Gastrocnemius medialis (tissue), 4 donors: ENCODE measurements at regions not wholly inside any gene's neighbourhood (a gene's known extent, or its start where the extent isn't known, plus 50 kb on each side); places are given as distances from the start of the nearest gene placed in this dataset.

Source experiments
- ATAC-seq, 2 donors: fragments of 150-250 bp; one replicate each; pipeline ENCODE4 v1.9.1; 2016
- DNase-seq, 2 donors: peaks; one replicate each; pipeline ENCODE4 v3.0.0-alpha.2; 2019
- H3K27ac ChIP-seq, 4 donors: fragments of 200-600 bp; sonication (generic); 1 replicate in 1 of 4; 2 replicates in 3 of 4; pipeline ENCODE4 v1.5.1; 2016 to 2018; ENCODE audit warnings: mild to moderate bottlenecking in 2 of 4, moderate library complexity in 1 of 4
- H3K27me3 ChIP-seq, 3 donors: fragments of 200-600 bp; sonication (generic) in 2 of 3; 1 replicate in 1 of 3; 2 replicates in 2 of 3; pipeline versions ENCODE4 v1.5.1 to v1.6.0; 2016 to 2019; ENCODE audit warnings: mild to moderate bottlenecking in 1 of 3, moderate library complexity in 1 of 3
- H3K36me3 ChIP-seq, 2 donors: fragments of 200-600 bp; sonication (generic) in 1 of 2; one replicate each; pipeline ENCODE4 v1.5.1; 2017 to 2018
- H3K4me1 ChIP-seq, 2 donors: fragments of 200-600 bp; sonication (generic) in 1 of 2; one replicate each; pipeline ENCODE4 v1.5.1; 2016 to 2017; ENCODE audit warnings: mild to moderate bottlenecking in 2 of 2
- H3K4me3 ChIP-seq, 4 donors: fragments of 200-600 bp; sonication (generic) in 3 of 4; 1 replicate in 1 of 4; 2 replicates in 3 of 4; pipeline ENCODE4 v1.5.1; 2016 to 2019; ENCODE audit warnings: mild to moderate bottlenecking in 2 of 4
- H3K9me3 ChIP-seq, 3 donors: fragments of 200-600 bp; sonication (generic) in 2 of 3; 1 replicate in 1 of 3; 2 replicates in 2 of 3; pipeline ENCODE4 v1.5.1; 2016 to 2019
- CTCF ChIP-seq, 5 experiments: fragments of 450-650 bp in 3 of 5; fragments of 200-600 bp in 2 of 5; sonication (generic) in 2 of 5; IDR thresholded peaks in 4 of 5; conservative IDR thresholded peaks in 1 of 5; 1 replicate in 4 of 5; 2 replicates in 1 of 5; pipeline ENCODE4 v1.5.1; 2016 to 2019; ENCODE audit warnings: antibody characterized with exemption in 5 of 5, mild to moderate bottlenecking in 3 of 5, moderate library complexity in 3 of 5
- POLR2A ChIP-seq, 2 donors: fragments of 450-650 bp; IDR thresholded peaks; one replicate each; pipeline ENCODE4 v1.6.1; 2017; ENCODE audit warnings: antibody characterized with exemption in 2 of 2, mild to moderate bottlenecking in 2 of 2, moderate library complexity in 2 of 2
- in situ Hi-C, 4 donors: fragments of 200-750 bp; cut with MboI; loops; one replicate each; pipeline versions ENCODE4 v1.15.0 to v1.8.0; 2017; ENCODE audit warnings: low sequenced_read_pairs in 4 of 4
- intact Hi-C: fragments of 100-400 bp; cut with DNase I; formaldehyde crosslinking; loops from one replicate; pipeline ENCODE4 v1.15.1; 2023; ENCODE audit warnings: low total_unique reads

GRCh38 chr2:12089496-12089895 lies 343.1 kb downstream of the LPIN1 start:
- Histone ChIP-seq H3K9me3 (no peaks in the 10 kb centered on the region), H3K4me1 (no peaks in the 10 kb centered on the region), H3K36me3 (no peaks in the 10 kb centered on the region), H3K4me3 (no peak overlapping the region), H3K27ac (no peak overlapping the region), H3K27me3 (no peaks in the 10 kb centered on the region)
- DNase-seq (no peak), ATAC-seq (no peak)
- in situ Hi-C loops, result no loop called here
- TF ChIP-seq POLR2A (IDR thresholded peaks at IDR 0.05) (no peak), CTCF (IDR thresholded peaks at IDR 0.05 in 4 of 5, conservative IDR thresholded peaks at IDR 0.05 in 1 of 5) (no peak)
- intact Hi-C loops, result no loop called here

GRCh38 chr2:12090072-12090471 lies 343.6 kb downstream of the LPIN1 start:
- no peak overlapping the region for H3K4me3 ChIP-seq
- H3K9me3 ChIP-seq, result no peaks in the 10 kb centered on the region
- in situ Hi-C loops, result no loop called here
- H3K4me1 ChIP-seq, result no peaks in the 10 kb centered on the region
- H3K27ac ChIP-seq, result no peak overlapping the region
- no peaks in the 10 kb centered on the region for H3K27me3 ChIP-seq
- no peaks in the 10 kb centered on the region for H3K36me3 ChIP-seq
- TF ChIP-seq POLR2A (IDR thresholded peaks at IDR 0.05), result no peak
- TF ChIP-seq CTCF (IDR thresholded peaks at IDR 0.05 in 4 of 5, conservative IDR thresholded peaks at IDR 0.05 in 1 of 5), result no peak
- intact Hi-C loops, result no loop called here
- ATAC-seq (no peak), DNase-seq (no peak)

GRCh38 chr2:12090590-12090989 lies 344.2 kb downstream of the LPIN1 start:
- TF ChIP-seq POLR2A (IDR thresholded peaks at IDR 0.05) (no peak), CTCF (IDR thresholded peaks at IDR 0.05 in 4 of 5, conservative IDR thresholded peaks at IDR 0.05 in 1 of 5) (no peak)
- in situ Hi-C loops, result no loop called here
- Histone ChIP-seq H3K36me3 (no peaks in the 10 kb centered on the region), H3K27me3 (no peaks in the 10 kb centered on the region), H3K4me1 (no peaks in the 10 kb centered on the region), H3K9me3 (no peaks in the 10 kb centered on the region), H3K27ac (no peak overlapping the region), H3K4me3 (no peak overlapping the region)
- ATAC-seq, result no peak
- no peak for DNase-seq
- intact Hi-C loops, result no loop called here

GRCh38 chr2:12091201-12091806 lies 344.9 kb downstream of the LPIN1 start:
- intact Hi-C loops (no loop called here), in situ Hi-C loops (no loop called here)

More at GRCh38 chr2:12091201-12091806, 344.9 kb downstream of the LPIN1 start:
- DNase-seq (no peak), ATAC-seq (no peak)
- no peak overlapping the region for H3K27ac ChIP-seq
- no peak for TF ChIP-seq CTCF (IDR thresholded peaks at IDR 0.05 in 4 of 5, conservative IDR thresholded peaks at IDR 0.05 in 1 of 5)
- no peak for TF ChIP-seq POLR2A (IDR thresholded peaks at IDR 0.05)
- no peak overlapping the region for H3K4me3 ChIP-seq
- no peaks in the 10 kb centered on the region for H3K27me3 ChIP-seq
- H3K4me1 ChIP-seq, result no peaks in the 10 kb centered on the region
- no peaks in the 10 kb centered on the region for H3K36me3 ChIP-seq
- H3K9me3 ChIP-seq, result no peaks in the 10 kb centered on the region
